ENCODE measurements at regions not wholly inside any gene's neighbourhood (a gene's known extent, or its start where the extent isn't known, plus 50 kb on each side); places are given as distances from the start of the nearest gene placed in this dataset.

- no peak for TF ChIP-seq CTCF (IDR thresholded peaks at IDR 0.05; ENCODE audit: insufficient read depth, low read length)
- TF ChIP-seq GABPA (IDR thresholded peaks at IDR 0.05; ENCODE audit: low read depth), result no peak
Observed at GRCh38 chr5:116363780-116364179, 210.8 kb downstream of the SEMA6A start.

Measured in HL-60 (cell line).